Activated naive CD4-positive, alpha-beta T cell treated with Interleukin-2 at 50 U/mL for 16 hours (primary cell): ENCODE measurements at regions not wholly inside any gene's neighbourhood (a gene's known extent, or its start where the extent isn't known, plus 50 kb on each side); places are given as distances from the start of the nearest gene placed in this dataset.

ENCODE experiments used
- DNase-seq: peaks from one replicate; pipeline ENCODE4 v3.0.0-alpha.2; 2020

DNA sequence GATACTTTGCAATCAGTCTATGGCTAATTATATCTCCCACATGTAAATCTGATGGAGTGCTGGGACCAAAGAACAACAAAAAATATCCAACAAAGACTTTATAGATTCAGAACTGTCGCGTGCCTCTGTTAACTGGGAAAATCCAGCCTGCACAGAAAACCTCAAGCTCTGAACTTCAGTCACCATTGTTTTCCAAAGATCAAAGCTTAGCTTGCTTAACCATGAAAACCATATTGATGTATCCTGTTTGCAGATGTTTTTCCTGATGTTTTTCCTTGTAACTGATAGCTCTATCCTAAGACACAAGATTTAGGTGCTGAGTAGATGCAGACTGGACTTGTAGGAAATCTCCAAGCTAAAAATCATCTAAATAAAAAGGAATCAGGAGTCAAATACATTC lies 163.7 kb downstream of the GXYLT1 start:
- no peak for DNase-seq

DNA sequence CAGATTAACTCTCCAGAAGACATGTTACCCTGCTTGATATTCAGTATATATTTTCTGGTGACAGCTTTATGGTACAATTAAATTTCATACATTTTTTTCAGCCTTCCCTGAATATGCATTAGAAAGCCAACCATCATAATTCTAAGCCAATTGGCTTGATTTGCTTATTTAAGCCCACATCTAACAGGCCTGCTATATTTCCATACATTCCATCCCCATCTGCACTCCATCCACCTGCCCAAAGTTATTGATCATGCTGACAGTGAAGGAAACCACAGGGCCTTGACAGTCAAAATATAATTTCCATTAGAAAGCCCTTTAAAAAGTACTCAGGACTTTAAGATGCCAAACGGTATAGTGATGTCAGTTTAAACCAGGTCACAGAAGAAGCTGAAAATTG lies 164.3 kb downstream of the GXYLT1 start:
- DNase-seq, result no peak

- no peak for DNase-seq
Observed at GRCh38 chr12:41979574-41979973, 165.1 kb downstream of the GXYLT1 start.

DNA sequence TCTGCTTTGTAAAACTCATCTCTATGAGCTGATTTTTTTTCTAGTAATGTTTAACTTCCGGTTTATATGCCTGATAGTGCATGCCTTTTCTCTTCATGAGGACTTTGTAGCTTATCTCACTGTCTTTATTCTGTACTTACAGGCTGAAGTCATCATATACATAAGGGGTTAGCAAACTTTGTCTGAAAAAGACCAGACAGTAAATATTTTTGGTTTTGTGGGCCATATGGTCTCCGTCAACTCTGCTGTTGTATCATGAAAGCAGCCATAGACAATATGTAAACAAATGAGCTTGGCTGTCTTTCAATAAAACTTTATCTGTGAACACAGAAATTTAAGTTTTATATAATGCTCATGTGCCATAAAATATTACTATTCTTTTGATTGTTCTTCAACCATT lies 172.1 kb downstream of the GXYLT1 start:
- no peak for DNase-seq

GRCh38 chr12:41972196-41972595 lies 172.5 kb downstream of the GXYLT1 start:
- no peak for DNase-seq

DNA sequence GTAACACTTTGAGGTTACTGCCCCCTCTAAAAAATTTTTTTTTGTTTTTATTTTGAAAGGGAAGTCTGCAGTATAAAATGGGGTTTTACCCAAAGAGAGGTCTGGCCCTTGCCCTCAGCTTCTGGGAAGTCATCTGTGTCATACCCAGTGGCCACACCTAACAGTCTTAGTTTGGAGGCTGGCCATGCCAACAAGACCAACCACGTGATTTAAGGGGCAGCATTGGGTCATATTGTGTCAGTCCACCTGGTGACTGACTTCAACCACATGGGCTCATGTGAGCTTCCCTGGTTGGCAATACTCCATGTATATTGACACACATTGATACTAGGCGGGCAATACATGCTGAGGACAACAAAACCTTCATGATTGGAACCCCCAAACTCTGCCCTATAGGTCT lies 173.9 kb downstream of the GXYLT1 start:
- no peak for DNase-seq

- DNase-seq, result no peak
Observed at GRCh38 chr12:41968599-41968998, 176.1 kb downstream of the GXYLT1 start.

GRCh38 chr12:41967668-41968500 lies 176.8 kb downstream of the GXYLT1 start:
- no peak for DNase-seq

DNA sequence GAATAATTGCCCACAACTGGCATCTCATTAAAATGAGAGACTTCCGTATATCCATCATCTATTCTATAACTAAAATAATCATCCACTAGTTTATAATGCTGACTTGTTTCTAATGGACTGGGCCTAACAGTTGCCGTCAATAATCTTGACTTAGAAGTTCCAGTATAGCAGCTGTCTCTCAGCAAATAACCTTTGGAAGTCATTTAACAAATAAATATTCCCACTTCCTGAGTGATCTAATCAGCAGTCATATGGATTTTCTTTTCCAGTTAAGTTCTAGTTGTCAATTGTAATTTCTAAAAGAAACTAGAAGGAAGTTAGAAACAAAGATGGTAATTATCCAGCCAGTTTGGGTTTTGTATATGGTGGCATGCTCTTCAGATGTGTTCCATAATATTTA lies 177.8 kb downstream of the GXYLT1 start:
- no peak for DNase-seq

- no peak for DNase-seq
Observed at GRCh38 chr12:41966001-41966400, 178.7 kb downstream of the GXYLT1 start.

- DNase-seq, result no peak
Observed at GRCh38 chr12:41963398-41963797, 181.3 kb downstream of the GXYLT1 start.

- no peak for DNase-seq
Observed at GRCh38 chr12:41962171-41962572, 182.5 kb downstream of the GXYLT1 start.

DNA sequence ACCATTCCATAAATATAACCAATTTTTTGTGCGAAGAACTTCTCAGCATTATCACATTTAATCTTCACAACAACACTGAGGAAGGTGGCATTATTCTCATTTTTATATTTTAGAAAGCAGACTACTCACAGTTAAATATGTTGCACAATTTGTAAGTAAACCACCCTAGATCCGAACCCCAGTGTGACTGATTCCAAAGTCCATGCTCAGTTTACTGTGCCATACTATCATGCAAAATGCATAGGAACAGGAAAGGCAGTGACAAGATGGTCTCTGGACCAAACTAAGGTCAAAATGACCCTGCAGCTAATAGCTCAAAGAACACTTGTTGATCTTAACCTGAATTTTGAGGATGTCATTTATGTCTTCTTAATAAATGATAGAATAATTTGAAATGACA lies 185.4 kb downstream of the GXYLT1 start:
- DNase-seq, result no peak

DNA sequence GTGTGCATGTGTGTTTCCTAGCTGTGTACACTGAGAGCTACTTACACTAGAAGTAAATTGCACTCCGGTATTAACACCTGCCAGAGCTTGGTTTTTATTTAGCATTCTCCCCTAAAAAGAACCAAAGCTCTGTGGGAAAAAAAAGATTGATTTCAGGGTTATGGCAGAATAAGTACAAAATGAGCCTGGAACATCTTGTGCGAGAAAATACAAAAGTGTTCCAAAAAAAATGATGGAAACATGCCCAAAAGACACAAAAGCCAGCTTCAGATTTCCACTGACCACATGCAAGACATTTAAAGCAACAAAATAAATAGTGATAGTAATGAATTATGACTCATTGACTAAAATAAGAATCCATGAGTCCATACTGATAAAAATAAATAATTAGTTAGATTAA lies 188.3 kb downstream of the GXYLT1 start:
- DNase-seq, result no peak

GRCh38 chr12:41950455-41950854 lies 194.2 kb downstream of the GXYLT1 start:
- DNase-seq, result no peak

- DNase-seq, result no peak
Observed at GRCh38 chr12:41946106-41946505, 198.6 kb downstream of the GXYLT1 start.

GRCh38 chr12:41944216-41944615 lies 200.5 kb downstream of the GXYLT1 start:
- no peak for DNase-seq

- DNase-seq, result no peak
Observed at GRCh38 chr12:41943671-41944070, 201.0 kb downstream of the GXYLT1 start.

- DNase-seq, result no peak
Observed at GRCh38 chr12:41942354-41942753, 202.3 kb downstream of the GXYLT1 start.

- no peak for DNase-seq
Observed at GRCh38 chr12:41941079-41941478, 203.6 kb downstream of the GXYLT1 start.

GRCh38 chr12:41940571-41940970 lies 204.1 kb downstream of the GXYLT1 start:
- no peak for DNase-seq

- DNase-seq, result no peak
Observed at GRCh38 chr12:41936333-41936732, 208.3 kb downstream of the GXYLT1 start.

- no peak for DNase-seq
Observed at GRCh38 chr12:41935911-41936310, 208.8 kb downstream of the GXYLT1 start.

GRCh38 chr12:41932470-41932991 lies 212.1 kb downstream of the GXYLT1 start:
- DNase-seq, result no peak

DNA sequence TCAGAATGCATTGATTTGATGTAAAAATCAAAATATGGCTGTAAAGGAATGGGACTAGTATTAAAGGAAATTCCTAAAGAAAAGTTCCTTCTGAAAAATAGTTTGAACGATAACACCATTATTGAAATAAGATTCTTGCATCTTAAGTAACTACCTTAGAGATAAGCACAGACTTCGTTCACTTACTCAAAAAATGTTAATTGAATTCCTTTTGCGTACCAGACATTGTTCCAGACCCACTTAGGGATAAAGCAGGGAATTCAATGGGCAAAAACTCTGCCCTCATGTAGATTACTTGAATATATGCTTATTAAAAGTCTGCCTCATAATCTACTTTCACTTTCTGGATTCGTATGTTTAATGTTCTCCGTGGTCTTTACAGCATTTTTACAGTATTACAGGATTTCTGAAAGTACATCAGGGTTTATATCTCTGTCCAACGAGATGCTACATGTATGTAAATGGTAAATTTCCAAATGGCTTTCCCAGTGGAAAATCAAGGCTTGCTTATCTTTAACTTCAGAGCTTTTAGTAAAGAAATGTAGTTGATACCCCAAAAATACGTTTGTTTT lies 213.7 kb downstream of the GXYLT1 start:
- no peak for DNase-seq
